ENCODE measurements at regions not wholly inside any gene's neighbourhood (a gene's known extent, or its start where the extent isn't known, plus 50 kb on each side); places are given as distances from the start of the nearest gene placed in this dataset.
A peak's percentile ranks its signal among the peaks of the same experiment; 100 is the strongest.
"Not testable (repeated sequence)": the region's sequence is repeated elsewhere in the genome, so short reads cannot be mapped to it uniquely, and the experiment has no call there.

DNA sequence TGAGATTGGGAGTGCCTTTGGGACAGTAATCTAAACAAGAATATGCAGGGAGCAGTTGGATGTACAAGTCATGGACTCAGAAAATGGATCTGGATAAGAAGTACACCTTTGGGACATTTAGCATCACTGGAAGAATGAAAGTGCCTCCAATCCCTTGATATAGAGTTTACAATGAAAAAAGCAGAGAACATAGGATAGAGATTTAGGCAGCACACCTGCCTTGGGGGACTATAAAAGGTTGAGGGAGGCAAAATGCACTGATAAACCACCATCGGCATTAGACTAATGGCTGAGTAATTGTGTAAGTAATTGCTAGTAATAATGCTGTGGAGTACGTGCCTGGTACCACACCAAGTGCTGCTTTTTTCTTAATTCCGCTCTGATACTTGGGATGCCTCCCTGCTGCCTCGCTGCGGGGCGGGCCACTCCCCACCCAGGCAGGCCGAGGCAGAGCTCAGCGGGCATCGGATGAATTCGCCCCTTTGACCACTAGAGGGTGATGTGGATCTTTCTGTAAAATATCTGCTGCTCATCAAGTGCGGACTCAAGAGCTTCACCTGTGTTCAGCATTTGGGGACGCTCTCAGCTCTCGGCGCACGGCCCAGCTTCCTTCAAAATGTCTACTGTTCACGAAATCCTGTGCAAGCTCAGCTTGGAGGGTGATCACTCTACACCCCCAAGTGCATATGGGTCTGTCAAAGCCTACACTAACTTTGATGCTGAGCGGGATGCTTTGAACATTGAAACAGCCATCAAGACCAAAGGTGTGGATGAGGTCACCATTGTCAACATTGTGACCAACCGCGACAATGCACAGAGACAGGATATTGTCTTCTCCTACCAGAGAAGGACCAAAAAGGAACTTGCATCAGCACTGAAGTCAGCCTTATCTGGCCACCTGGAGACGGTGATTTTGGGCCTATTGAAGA, 99.9 kb downstream of the ANKRD18B start:
- Histone ChIP-seq H3K36me3 (ENCODE audit: control insufficient read depth, insufficient read depth, low read length) (no peaks in the 10 kb centered on the region), H3K4me3 (ENCODE audit: low read depth, low read length) (no peak overlapping the region), H3K27me3 (ENCODE audit: control insufficient read depth, insufficient read depth, low read length) (no peaks in the 10 kb centered on the region)
- TF ChIP-seq, protein P1, sequence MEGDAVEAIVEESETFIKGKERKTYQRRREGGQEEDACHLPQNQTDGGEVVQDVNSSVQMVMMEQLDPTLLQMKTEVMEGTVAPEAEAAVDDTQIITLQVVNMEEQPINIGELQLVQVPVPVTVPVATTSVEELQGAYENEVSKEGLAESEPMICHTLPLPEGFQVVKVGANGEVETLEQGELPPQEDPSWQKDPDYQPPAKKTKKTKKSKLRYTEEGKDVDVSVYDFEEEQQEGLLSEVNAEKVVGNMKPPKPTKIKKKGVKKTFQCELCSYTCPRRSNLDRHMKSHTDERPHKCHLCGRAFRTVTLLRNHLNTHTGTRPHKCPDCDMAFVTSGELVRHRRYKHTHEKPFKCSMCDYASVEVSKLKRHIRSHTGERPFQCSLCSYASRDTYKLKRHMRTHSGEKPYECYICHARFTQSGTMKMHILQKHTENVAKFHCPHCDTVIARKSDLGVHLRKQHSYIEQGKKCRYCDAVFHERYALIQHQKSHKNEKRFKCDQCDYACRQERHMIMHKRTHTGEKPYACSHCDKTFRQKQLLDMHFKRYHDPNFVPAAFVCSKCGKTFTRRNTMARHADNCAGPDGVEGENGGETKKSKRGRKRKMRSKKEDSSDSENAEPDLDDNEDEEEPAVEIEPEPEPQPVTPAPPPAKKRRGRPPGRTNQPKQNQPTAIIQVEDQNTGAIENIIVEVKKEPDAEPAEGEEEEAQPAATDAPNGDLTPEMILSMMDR (IDR thresholded peaks at IDR 0.05; ENCODE audit: insufficient read depth, low read length, severe bottlenecking): peak; percentile 86
- FAIRE-seq (peak; percentile 62), DNase-seq (ENCODE audit: low read depth) (peak; percentile 78)

DNA sequence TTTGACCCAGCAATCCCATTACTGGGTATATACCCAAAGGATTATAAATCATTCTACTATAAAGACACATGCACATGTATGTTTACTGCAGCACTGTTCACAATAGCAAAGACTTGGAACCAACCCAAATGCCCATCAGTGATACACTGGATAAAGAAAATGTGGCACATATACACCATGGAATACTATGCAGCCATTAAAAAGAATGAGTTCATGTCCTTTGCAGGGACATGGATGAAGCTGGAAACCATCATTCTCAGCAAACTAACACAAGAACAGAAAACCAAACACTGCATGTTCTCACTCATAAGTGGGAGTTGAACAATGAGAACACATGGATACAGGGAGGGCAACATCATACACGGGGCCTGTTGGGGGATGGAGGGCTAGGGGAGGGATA, 104.3 kb downstream of the ANKRD18B start:
- not testable (repeated sequence) for H3K36me3 ChIP-seq (ENCODE audit: control insufficient read depth, insufficient read depth, low read length); FAIRE-seq; DNase-seq (ENCODE audit: low read depth); H3K27me3 ChIP-seq (ENCODE audit: control insufficient read depth, insufficient read depth, low read length); H3K4me3 ChIP-seq (ENCODE audit: low read depth, low read length)

DNA sequence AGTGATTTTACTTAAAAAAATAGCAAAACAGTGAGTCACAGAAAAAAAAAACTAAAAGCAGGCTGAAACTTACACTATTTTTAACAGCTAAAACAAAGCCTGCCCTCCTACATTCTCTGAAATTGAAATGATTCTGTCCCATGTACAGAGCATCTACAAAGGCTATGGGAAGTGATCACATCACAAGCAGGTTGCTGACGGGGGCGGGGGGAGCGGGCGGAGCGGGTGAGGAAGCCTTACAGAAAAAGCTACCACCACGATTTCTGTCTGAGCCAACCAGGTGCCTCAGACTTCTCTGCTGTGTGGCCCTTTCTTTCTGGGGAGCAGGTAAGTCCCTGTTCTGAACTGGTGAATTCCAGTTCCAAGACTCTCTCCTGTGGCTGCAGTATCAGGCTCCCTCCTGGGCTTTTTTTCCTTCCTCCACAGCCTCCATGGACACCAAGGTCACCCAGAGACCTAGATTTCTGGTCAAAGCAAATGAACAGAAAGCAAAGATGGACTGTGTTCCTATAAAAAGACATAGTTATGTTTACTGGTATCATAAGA, 104.9 kb downstream of the ANKRD18B start:
- no peak for DNase-seq (ENCODE audit: low read depth)
- no peak for FAIRE-seq
- TF ChIP-seq, protein P1 (IDR thresholded peaks at IDR 0.05; ENCODE audit: insufficient read depth, low read length, severe bottlenecking): no peak
- H3K4me3 ChIP-seq (ENCODE audit: low read depth, low read length): no peak overlapping the region
- H3K27me3 ChIP-seq (ENCODE audit: control insufficient read depth, insufficient read depth, low read length): peaks cover under 1% of the 10 kb centered on the region
- H3K36me3 ChIP-seq (ENCODE audit: control insufficient read depth, insufficient read depth, low read length): no peaks in the 10 kb centered on the region

DNA sequence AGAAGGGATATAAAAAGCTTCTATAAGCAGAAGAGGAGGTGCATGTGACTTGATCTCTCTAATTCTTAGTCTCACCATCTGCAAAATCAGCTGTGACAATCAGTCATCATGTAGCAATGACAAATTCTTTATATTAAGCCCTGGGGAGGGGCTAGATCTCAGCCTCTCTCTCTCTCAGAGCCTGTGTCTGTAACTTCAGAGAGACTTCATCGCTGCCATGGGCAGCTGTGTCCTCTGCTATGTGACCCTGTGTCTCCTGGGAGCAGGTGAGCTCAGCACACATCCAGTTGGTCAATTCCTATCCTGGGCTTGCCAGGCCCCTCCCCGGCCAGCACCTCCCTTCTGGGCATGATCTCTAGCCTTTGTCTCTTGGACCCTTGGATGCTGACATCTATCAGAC, 109.6 kb downstream of the ANKRD18B start:
- Histone ChIP-seq H3K27me3 (ENCODE audit: control insufficient read depth, insufficient read depth, low read length) (peaks cover 11% of the 10 kb centered on the region), H3K4me3 (ENCODE audit: low read depth, low read length) (no peak overlapping the region), H3K36me3 (ENCODE audit: control insufficient read depth, insufficient read depth, low read length) (no peaks in the 10 kb centered on the region)
- TF ChIP-seq, protein P1 (IDR thresholded peaks at IDR 0.05; ENCODE audit: insufficient read depth, low read length, severe bottlenecking): no peak
- DNase-seq (ENCODE audit: low read depth): no peak
- FAIRE-seq: no peak

DNA sequence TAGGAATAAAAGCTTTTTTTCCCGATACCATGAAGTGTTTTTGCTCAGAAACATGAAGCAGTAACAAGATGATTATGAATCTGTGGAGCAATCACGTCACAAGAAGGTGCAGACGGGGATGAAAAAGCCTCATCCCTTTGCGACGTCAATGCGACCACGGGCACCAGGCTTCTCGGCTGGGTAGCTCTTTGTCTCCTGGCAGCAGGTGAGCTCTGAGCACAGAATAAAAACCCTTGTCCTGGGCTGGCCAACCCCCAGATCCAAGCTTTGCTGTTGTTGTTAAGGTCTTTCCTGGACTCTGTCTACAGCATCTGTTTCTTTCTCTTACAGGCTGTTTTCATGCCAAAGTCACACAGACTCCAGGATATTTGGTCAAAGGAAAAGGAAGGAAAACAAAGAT, 113.8 kb downstream of the ANKRD18B start:
- FAIRE-seq (no peak), DNase-seq (ENCODE audit: low read depth) (no peak)
- TF ChIP-seq, protein P1 (IDR thresholded peaks at IDR 0.05; ENCODE audit: insufficient read depth, low read length, severe bottlenecking): no peak
- Histone ChIP-seq H3K36me3 (ENCODE audit: control insufficient read depth, insufficient read depth, low read length) (no peaks in the 10 kb centered on the region), H3K27me3 (ENCODE audit: control insufficient read depth, insufficient read depth, low read length) (peaks cover 11% of the 10 kb centered on the region), H3K4me3 (ENCODE audit: low read depth, low read length) (no peak overlapping the region)

DNA sequence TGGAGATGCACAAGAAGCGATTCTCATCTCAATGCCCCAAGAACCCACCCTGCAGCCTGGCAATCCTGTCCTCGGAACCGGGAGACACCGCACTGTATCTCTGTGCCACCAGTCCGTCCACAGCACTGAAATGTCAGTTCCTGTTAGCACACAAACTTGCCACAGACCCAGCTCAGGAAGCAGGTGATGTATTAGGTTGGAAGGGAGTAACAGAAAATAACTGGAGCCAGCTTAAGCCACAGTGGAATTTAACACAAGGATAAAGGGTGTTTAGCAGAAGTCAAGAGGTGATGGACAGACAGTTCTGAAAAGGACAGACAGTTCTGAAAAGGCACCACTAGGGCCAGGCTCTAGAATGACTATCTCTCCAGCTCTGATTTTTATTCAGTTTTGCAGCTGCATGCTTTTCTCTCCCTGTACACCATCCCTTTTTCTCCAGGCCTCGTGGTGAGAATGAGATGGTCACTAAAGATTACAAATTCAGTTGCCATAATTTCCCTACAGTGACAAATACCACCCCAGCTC, 114.4 kb downstream of the ANKRD18B start:
- H3K27me3 ChIP-seq (ENCODE audit: control insufficient read depth, insufficient read depth, low read length): peaks cover 11% of the 10 kb centered on the region
- DNase-seq (ENCODE audit: low read depth) (no peak), FAIRE-seq (peak; percentile 73)
- no peak overlapping the region for H3K4me3 ChIP-seq (ENCODE audit: low read depth, low read length)
- no peaks in the 10 kb centered on the region for H3K36me3 ChIP-seq (ENCODE audit: control insufficient read depth, insufficient read depth, low read length)
- TF ChIP-seq, protein P1 (IDR thresholded peaks at IDR 0.05; ENCODE audit: insufficient read depth, low read length, severe bottlenecking): no peak
